ENCODE measurements at regions not wholly inside any gene's neighbourhood (a gene's known extent, or its start where the extent isn't known, plus 50 kb on each side); places are given as distances from the start of the nearest gene placed in this dataset.
"Not testable (repeated sequence)": the region's sequence is repeated elsewhere in the genome, so short reads cannot be mapped to it uniquely, and the experiment has no call there.

- DNase-seq (ENCODE audit: low read depth in 1 of 2, low spot score in 1 of 2) = no peak
Measured at GRCh38 chr2:39570614-39571013, 95.1 kb upstream of the TMEM178A start.

DNA sequence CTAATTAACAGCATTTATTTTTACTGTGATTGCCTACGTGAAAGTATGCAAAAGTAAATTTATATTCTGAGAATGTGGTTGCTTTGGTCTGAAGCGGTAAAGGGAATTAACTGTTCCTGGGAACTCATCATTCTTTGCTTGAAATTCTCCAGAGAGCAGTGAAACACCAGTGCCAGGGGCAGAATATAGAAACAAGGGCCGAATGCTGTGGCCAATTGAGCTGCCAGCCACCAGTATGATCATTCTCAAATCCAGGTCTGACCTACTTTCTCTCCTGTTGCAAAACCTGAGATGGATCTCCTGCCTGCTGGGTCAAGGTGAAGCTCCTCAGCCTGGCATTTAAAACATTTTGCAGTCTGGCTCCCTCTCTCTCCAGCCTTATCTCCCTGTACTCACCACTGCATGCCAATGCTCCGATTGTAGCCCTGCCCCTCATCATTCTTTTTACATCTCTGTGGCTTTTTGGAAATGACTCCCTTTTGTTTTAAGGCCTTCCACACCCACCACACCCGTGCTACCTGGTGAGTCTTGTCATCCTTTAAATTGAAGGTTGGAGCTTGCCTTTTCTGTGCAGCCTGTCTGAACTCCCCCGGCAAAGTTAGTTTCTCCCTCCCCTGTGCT is 94.5 kb upstream of the TMEM178A start:
- DNase-seq (ENCODE audit: low read depth in 1 of 2, low spot score in 1 of 2) = no peak

DNA sequence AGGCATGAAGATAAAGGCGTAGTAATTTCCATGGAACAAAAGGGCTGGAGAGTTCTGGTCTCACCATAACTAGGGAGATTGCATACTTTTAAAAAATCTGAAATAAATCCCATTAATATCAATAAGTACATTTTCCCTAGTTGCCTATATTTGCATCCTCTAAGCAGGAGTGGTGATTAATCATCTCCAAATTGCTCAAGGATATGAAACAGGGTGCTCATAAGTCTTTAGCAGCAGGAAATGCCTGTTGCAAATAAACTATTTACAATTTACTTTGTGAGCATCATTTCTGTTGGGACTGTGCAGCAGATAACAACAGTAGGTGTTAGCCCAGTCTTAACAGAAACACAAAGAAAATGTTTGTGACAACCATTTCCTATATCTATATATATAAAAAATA is 92.4 kb upstream of the TMEM178A start:
- DNase-seq (ENCODE audit: low read depth in 1 of 2, low spot score in 1 of 2) = no peak

DNA sequence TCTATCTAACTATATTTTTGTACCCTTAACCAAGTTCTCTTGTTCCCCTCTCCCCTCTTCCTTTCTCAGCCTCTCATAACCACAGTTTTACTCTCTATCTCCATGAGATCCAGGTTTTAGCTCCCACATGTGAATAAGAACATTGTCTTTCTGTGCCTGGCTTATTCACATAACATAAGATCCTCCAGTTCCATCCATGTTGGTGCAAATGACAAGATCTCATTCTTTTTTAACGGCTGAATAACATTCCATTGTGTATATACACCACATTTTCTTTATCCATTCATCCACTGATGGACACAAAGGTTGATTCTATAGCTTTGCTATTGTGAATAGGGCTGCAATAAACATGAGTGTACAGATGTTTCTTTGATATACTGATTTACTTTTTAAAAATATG is 83.9 kb upstream of the TMEM178A start:
- no peak for DNase-seq (ENCODE audit: low read depth in 1 of 2, low spot score in 1 of 2)

- DNase-seq (ENCODE audit: low read depth in 1 of 2, low spot score in 1 of 2) = no peak
Measured at GRCh38 chr2:39583213-39583612, 82.5 kb upstream of the TMEM178A start.

- no peak for DNase-seq (ENCODE audit: low read depth in 1 of 2, low spot score in 1 of 2)
Measured at GRCh38 chr2:39583781-39584180, 81.9 kb upstream of the TMEM178A start.

GRCh38 chr2:39584283-39584965 is 81.3 kb upstream of the TMEM178A start:
- no peak for DNase-seq (ENCODE audit: low read depth in 1 of 2, low spot score in 1 of 2)

DNA sequence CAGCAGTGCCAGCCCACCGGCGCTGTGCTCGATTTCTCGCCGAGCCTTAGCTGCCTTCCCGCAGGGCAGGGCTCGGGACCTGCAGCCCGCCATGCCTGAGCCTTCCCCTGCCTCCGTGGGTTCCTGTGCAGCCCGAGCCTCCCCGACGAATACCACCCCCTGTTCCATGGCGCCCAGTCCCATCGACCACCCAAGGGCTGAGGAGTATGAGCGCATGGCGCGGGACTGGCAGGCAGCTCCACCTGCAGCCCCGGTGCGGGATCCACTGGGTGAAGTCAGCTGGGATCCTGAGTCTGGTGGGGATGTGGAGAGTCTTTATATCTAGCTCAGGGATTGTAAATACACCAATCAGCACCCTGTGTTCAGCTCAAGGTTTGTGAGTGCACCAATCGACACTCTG is 80.2 kb upstream of the TMEM178A start:
- not testable (repeated sequence) for DNase-seq (ENCODE audit: low read depth in 1 of 2, low spot score in 1 of 2)

GRCh38 chr2:39587168-39587567 is 78.5 kb upstream of the TMEM178A start:
- no peak for DNase-seq (ENCODE audit: low read depth in 1 of 2, low spot score in 1 of 2)

GRCh38 chr2:39587641-39588040 is 78.1 kb upstream of the TMEM178A start:
- DNase-seq (ENCODE audit: low read depth in 1 of 2, low spot score in 1 of 2) = no peak

DNA sequence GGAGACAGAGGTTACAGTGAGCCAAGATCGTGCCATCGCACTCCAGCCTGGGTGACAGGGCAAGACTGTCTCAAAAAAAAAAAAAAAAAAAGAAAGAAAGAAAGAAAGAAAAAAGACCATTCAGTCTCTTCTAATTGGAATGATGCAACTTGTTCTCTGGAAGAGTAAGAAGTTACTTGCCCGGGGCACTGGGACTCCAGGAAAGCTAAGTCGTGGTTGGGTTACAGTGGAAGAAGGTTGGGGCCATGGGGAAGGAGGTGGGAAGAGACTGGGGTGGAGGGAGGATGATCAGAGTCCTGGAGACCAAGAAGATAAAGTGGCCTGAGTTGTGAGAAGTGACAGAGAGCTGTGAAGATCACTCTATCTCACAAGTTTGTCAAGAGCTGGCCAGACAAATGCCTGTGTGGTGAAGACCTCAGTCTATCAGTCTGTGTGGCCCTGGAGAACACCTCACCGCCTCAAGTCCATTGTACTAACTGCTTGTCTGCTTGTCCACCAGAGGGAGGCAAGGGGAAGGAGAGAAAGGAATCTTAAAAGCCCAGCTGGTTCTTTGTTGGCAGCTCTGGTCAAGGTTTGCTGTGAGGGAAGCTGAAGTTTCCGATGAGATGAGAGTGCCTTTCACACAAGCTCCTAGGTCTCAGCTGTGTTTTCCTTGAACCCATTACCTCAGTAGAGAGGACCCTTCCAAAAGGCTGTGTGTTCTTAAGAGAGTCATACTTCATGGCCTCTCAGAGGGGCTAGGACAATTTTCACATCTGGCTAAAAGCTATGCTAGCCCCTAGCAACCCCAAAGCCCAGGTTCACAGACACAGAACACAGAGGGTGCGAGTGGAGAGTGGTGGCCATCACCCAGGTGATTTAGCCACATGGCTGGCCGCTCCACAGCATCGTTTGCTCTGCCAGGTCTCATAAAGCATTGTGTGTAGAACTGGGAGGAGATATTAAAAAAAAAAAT is 72.0 kb upstream of the TMEM178A start:
- DNase-seq (ENCODE audit: low read depth in 1 of 2, low spot score in 1 of 2) = no peak

- DNase-seq (ENCODE audit: low read depth in 1 of 2, low spot score in 1 of 2) = no peak
Measured at GRCh38 chr2:39595116-39595515, 70.6 kb upstream of the TMEM178A start.

- no peak for DNase-seq (ENCODE audit: low read depth in 1 of 2, low spot score in 1 of 2)
Measured at GRCh38 chr2:39597314-39597713, 68.4 kb upstream of the TMEM178A start.

DNA sequence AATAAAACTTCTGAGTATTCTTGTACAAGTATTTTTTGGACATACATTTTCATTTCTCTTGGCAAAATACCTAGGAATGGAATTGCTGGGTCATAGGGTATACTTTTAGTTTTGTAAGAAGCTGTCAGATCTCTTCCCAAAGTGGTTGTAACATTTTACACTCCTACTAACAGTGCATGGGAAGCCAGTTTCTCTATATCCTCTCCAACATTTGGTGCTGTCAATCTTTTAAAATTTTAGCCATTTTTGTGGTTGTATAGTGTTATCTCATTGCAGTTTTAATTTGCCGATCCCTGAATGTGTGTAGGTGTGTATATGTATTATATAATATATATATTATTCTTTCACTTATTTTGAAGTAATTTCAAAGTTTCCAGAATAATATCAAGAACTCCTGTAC is 63.1 kb upstream of the TMEM178A start:
- no peak for DNase-seq (ENCODE audit: low read depth in 1 of 2, low spot score in 1 of 2)

GRCh38 chr2:39603436-39603835 is 62.3 kb upstream of the TMEM178A start:
- DNase-seq (ENCODE audit: low read depth in 1 of 2, low spot score in 1 of 2) = no peak

DNA sequence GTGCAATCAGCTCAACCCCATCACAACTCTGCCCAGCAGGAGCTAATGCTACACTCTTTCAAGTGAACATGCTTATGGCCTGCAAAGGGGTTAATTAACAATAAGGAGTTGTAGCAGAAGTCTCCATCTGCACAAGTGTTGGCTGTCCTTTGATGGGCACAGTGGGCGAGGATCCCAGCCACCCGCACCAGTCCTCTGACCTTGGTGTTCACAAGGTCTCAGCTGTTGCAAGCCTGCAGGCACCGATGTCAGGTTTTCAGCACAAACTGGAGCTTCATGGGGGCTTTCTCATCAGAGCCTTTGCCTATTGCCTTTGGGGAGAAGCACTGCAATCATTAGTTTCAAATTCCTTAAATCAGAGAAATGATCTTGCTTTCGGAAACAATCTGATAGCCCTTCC is 60.9 kb upstream of the TMEM178A start:
- DNase-seq (ENCODE audit: low read depth in 1 of 2, low spot score in 1 of 2) = no peak

DNA sequence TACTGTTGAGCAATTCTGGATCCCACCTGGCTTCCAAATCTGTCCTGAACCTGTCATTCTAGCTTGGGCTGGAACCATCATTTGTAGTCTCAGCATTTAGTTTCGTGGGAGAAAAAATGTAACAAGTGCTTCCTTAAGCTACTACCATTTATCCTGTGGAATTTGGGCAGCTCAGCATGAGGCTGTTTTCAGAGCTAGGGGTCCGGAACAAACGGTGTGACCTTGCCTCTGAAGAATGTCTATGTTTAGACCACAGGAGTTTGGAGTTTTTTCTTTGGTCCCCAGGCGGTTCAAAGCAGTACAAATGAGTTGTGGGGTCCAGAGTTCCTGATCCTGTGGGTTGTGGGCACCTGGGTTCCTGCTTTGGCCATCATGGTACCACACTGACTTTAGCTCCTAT is 59.1 kb upstream of the TMEM178A start:
- no peak for DNase-seq (ENCODE audit: low read depth in 1 of 2, low spot score in 1 of 2)

DNA sequence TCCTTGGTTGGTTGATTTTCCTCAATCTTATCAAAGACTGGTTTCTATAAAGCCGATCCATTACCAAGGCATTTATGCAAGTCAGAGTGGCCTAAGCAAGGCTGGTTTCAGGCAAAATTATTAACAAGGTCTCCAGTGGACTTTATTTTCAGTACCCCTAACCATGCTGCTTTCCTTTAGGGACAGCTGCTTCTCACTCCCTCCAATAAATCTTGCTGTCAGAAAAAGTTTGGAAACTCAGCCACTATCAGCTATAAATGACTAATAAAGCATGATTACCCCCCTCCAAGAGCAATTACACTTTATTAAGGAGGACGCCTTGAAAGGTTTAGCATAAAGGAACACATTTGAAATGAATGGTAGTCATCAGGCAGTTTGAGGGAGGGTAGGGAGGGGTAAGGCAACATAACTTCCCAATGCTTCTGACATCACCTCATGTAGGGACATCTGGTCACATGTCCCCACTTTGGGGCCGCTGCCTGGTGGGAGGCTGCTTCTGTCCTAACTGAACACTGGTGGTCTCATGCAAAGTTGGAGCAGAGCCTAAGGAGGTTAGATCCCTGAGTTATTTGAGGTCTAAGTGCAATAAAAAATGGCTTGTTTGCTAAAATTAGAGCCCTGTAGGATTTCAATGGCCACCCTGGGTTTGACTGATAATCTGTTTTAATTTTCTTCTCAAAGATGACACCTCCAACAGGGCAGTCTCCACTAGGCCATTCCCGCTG is 58.0 kb upstream of the TMEM178A start:
- no peak for DNase-seq (ENCODE audit: low read depth in 1 of 2, low spot score in 1 of 2)

- DNase-seq (ENCODE audit: low read depth in 1 of 2, low spot score in 1 of 2) = no peak
Measured at GRCh38 chr2:39608263-39608575, 57.5 kb upstream of the TMEM178A start.

- DNase-seq (ENCODE audit: low read depth in 1 of 2, low spot score in 1 of 2) = no peak
Measured at GRCh38 chr2:39608686-39609441, 56.9 kb upstream of the TMEM178A start.

GRCh38 chr2:39609917-39610316 is 55.8 kb upstream of the TMEM178A start:
- no peak for DNase-seq (ENCODE audit: low read depth in 1 of 2, low spot score in 1 of 2)
